Mesenchymal stem cell (in vitro differentiated cells and primary cell): ENCODE measurements at regions not wholly inside any gene's neighbourhood (a gene's known extent, or its start where the extent isn't known, plus 50 kb on each side); places are given as distances from the start of the nearest gene placed in this dataset.

ENCODE experiments used
- DNase-seq: peaks from one replicate; pipeline ENCODE4 v3.0.0-alpha.2; 2013
- H2AFZ ChIP-seq: one replicate; pipeline ENCODE4 v1.6.1; 2013; ENCODE audit warnings: low read depth, mild to moderate bottlenecking, control low read depth, inconsistent platforms, low read length, moderate library complexity
- H2AK5ac ChIP-seq: 2 replicates; pipeline ENCODE4 v1.6.1; 2013; ENCODE audit warnings: low read length, moderate library complexity, mild to moderate bottlenecking, inconsistent platforms; ENCODE audit not compliant: severe bottlenecking
- H2BK120ac ChIP-seq: one replicate; pipeline ENCODE4 v1.6.1; 2013; ENCODE audit warnings: low read depth, mild to moderate bottlenecking, inconsistent platforms, low read length, moderate library complexity
- H2BK12ac ChIP-seq, 2 experiments: one replicate each; pipeline ENCODE4 v1.6.1; 2013; ENCODE audit warnings: inconsistent platforms in 2 of 2, low read length in 2 of 2, mild to moderate bottlenecking in 2 of 2, moderate library complexity in 2 of 2, control low read depth in 1 of 2
- H2BK15ac ChIP-seq: one replicate; pipeline ENCODE4 v1.6.1; 2013; ENCODE audit warnings: mild to moderate bottlenecking, low read depth, inconsistent platforms; ENCODE audit not compliant: poor library complexity, severe bottlenecking
- H2BK5ac ChIP-seq: 2 replicates; pipeline ENCODE4 v1.6.1; 2013; ENCODE audit warnings: low read depth, mild to moderate bottlenecking, low read length, control low read depth, inconsistent platforms; ENCODE audit not compliant: poor library complexity, severe bottlenecking
- H3K14ac ChIP-seq, 2 experiments: one replicate each; pipeline ENCODE4 v1.6.1; 2013; ENCODE audit warnings: inconsistent platforms in 2 of 2, low read length in 2 of 2, control low read depth in 1 of 2, mild to moderate bottlenecking in 1 of 2, moderate library complexity in 1 of 2
- H3K18ac ChIP-seq, 2 experiments: one replicate each; pipeline ENCODE4 v1.6.1; 2013; ENCODE audit warnings: inconsistent platforms in 2 of 2, low read length in 2 of 2, control low read depth in 1 of 2, low read depth in 1 of 2, mild to moderate bottlenecking in 1 of 2
- H3K23ac ChIP-seq, 2 experiments: one replicate each; pipeline ENCODE4 v1.6.1; 2013; ENCODE audit warnings: inconsistent platforms in 2 of 2, low read length in 2 of 2, mild to moderate bottlenecking in 2 of 2, moderate library complexity in 2 of 2, control low read depth in 1 of 2
- H3K27ac ChIP-seq: 2 replicates; pipeline ENCODE4 v1.5.1; 2013; ENCODE audit warnings: mild to moderate bottlenecking, moderate library complexity, low read length, control low read depth, inconsistent platforms; ENCODE audit not compliant: poor library complexity, severe bottlenecking
- H3K27me3 ChIP-seq, 2 experiments: 2 replicates each; pipeline versions ENCODE4 v1.6.1 to v1.7.0; 2013; ENCODE audit warnings: low read length in 2 of 2, mild to moderate bottlenecking in 2 of 2, moderate library complexity in 2 of 2, control low read depth in 1 of 2, inconsistent platforms in 1 of 2; ENCODE audit not compliant: control insufficient read depth in 1 of 2, insufficient read depth in 1 of 2
- H3K36me3 ChIP-seq, 2 experiments: 2 replicates each; pipeline versions ENCODE4 v1.6.1 to v1.7.0; 2013; ENCODE audit warnings: low read length in 2 of 2, control low read depth in 1 of 2, inconsistent platforms in 1 of 2, low read depth in 1 of 2, mild to moderate bottlenecking in 1 of 2; ENCODE audit not compliant: insufficient read depth in 2 of 2, control insufficient read depth in 1 of 2
- H3K4ac ChIP-seq, 2 experiments: one replicate each; pipeline ENCODE4 v1.6.1; 2013; ENCODE audit warnings: inconsistent platforms in 2 of 2, low read length in 2 of 2, mild to moderate bottlenecking in 2 of 2, moderate library complexity in 2 of 2, control low read depth in 1 of 2, low read depth in 1 of 2
- H3K4me1 ChIP-seq: 2 replicates; pipeline ENCODE4 v1.6.1; 2013; ENCODE audit warnings: low read depth, low read length, control low read depth; ENCODE audit not compliant: control insufficient read depth, insufficient read depth
- H3K4me2 ChIP-seq: 2 replicates; pipeline ENCODE4 v1.6.1; 2013; ENCODE audit warnings: low read length, mild to moderate bottlenecking, inconsistent platforms; ENCODE audit not compliant: poor library complexity, severe bottlenecking
- H3K4me3 ChIP-seq, 2 experiments: 2 replicates each; pipeline versions ENCODE4 v1.5.1 to v1.7.0; 2013; ENCODE audit warnings: low read length in 2 of 2, mild to moderate bottlenecking in 2 of 2, control low read depth in 1 of 2, low read depth in 1 of 2; ENCODE audit not compliant: insufficient read depth in 1 of 2
- H3K79me1 ChIP-seq: replicated peaks from 2 replicates; pipeline ENCODE4 v1.6.1; 2013; ENCODE audit warnings: mild to moderate bottlenecking, control low read depth, low read length, inconsistent platforms; ENCODE audit not compliant: poor library complexity, severe bottlenecking
- H3K9ac ChIP-seq: 2 replicates; pipeline ENCODE4 v1.7.0; 2013; ENCODE audit warnings: mild to moderate bottlenecking, low read length, moderate library complexity
- H3K9me3 ChIP-seq: 2 replicates; pipeline ENCODE4 v1.7.0; 2013; ENCODE audit warnings: mild to moderate bottlenecking, low read length; ENCODE audit not compliant: control insufficient read depth
- H4K8ac ChIP-seq: one replicate; pipeline ENCODE4 v1.6.1; 2013; ENCODE audit warnings: inconsistent platforms, mild to moderate bottlenecking, low read length, moderate library complexity
- H4K91ac ChIP-seq: one replicate; pipeline ENCODE4 v1.6.1; 2013; ENCODE audit warnings: mild to moderate bottlenecking, low read length, inconsistent platforms
- WGBS: methylation state at CpG from one replicate; pipeline ENCODE4 v1.1.7; 2013; ENCODE audit warnings: mixed read lengths; 5-methylcytosine and 5-hydroxymethylcytosine counted together

GRCh38 chr4:1518997-1519700 is 112.9 kb upstream of the NKX1-1 start:
- Histone ChIP-seq H3K79me1 (no peaks in the 10 kb centered on the region), H2AFZ (no peak overlapping the region), H3K4ac (no peak overlapping the region), H3K27me3 (peaks cover 36 to 90% of the 10 kb centered on the region in 2 experiments), H2AK5ac (no peak overlapping the region), H3K9ac (no peak overlapping the region), H3K9me3 (peaks cover 19% of the 10 kb centered on the region), H3K4me3 (no peak overlapping the region), H2BK5ac (no peak overlapping the region), H3K14ac (no peak overlapping the region), H3K18ac (no peak overlapping the region), H4K8ac (no peak overlapping the region), H3K36me3 (no peaks in the 10 kb centered on the region), H3K4me2 (no peak overlapping the region), H2BK12ac (no peak overlapping the region), H2BK15ac (no peak overlapping the region), H4K91ac (no peak overlapping the region), H2BK120ac (no peak overlapping the region), H3K27ac (no peak overlapping the region), H3K4me1 (peaks cover 7% of the 10 kb centered on the region), H3K23ac (no peak overlapping the region)
- DNase-seq, result no peak
- 94% methylated on average over 17 of the region's 20 CpGs for WGBS

- no peak overlapping the region for H4K8ac ChIP-seq
- peaks cover 10% of the 10 kb centered on the region for H3K9me3 ChIP-seq
- H2AFZ ChIP-seq, result no peak overlapping the region
- H3K4me1 ChIP-seq, result peaks cover 12% of the 10 kb centered on the region
- no peak overlapping the region for H2BK12ac ChIP-seq
- H2BK15ac ChIP-seq, result no peak overlapping the region
- no peak overlapping the region for H2AK5ac ChIP-seq
- no peak overlapping the region for H3K4me2 ChIP-seq
- H3K27me3 ChIP-seq, result peaks cover 33 to 85% of the 10 kb centered on the region in 2 experiments
- H3K27ac ChIP-seq, result no peak overlapping the region
- H3K79me1 ChIP-seq, result no peaks in the 10 kb centered on the region
- no peak overlapping the region for H3K4me3 ChIP-seq
- no peak for DNase-seq
- H3K23ac ChIP-seq, result no peak overlapping the region
- 83% methylated on average over 22 of the region's 22 CpGs for WGBS
- no peak overlapping the region for H2BK5ac ChIP-seq
- H3K18ac ChIP-seq, result no peak overlapping the region
- H3K9ac ChIP-seq, result no peak overlapping the region
- no peaks in the 10 kb centered on the region for H3K36me3 ChIP-seq
- no peak overlapping the region for H2BK120ac ChIP-seq
- no peak overlapping the region for H4K91ac ChIP-seq
- H3K4ac ChIP-seq, result no peak overlapping the region
- H3K14ac ChIP-seq, result no peak overlapping the region
Observed at GRCh38 chr4:1517592-1518411, 111.6 kb upstream of the NKX1-1 start.

- no peak overlapping the region for H3K4me2 ChIP-seq
- no peak overlapping the region for H3K4me3 ChIP-seq
- no peak for DNase-seq
- no peak overlapping the region for H2BK120ac ChIP-seq
- H3K4ac ChIP-seq, result no peak overlapping the region
- no peak overlapping the region for H2AFZ ChIP-seq
- no peak overlapping the region for H3K18ac ChIP-seq
- peaks cover 25 to 81% of the 10 kb centered on the region in 2 experiments for H3K27me3 ChIP-seq
- no peak overlapping the region for H2BK15ac ChIP-seq
- H3K14ac ChIP-seq, result no peak overlapping the region
- no peak overlapping the region for H3K27ac ChIP-seq
- peaks cover 8% of the 10 kb centered on the region for H3K9me3 ChIP-seq
- peaks cover 15% of the 10 kb centered on the region for H3K4me1 ChIP-seq
- no peak overlapping the region for H3K9ac ChIP-seq
- H3K23ac ChIP-seq, result no peak overlapping the region
- H2BK5ac ChIP-seq, result no peak overlapping the region
- no peaks in the 10 kb centered on the region for H3K36me3 ChIP-seq
- H2BK12ac ChIP-seq, result no peak overlapping the region
- no peaks in the 10 kb centered on the region for H3K79me1 ChIP-seq
- H2AK5ac ChIP-seq, result no peak overlapping the region
- WGBS, result 90% methylated on average over 15 of the region's 15 CpGs
- no peak overlapping the region for H4K8ac ChIP-seq
- no peak overlapping the region for H4K91ac ChIP-seq
Observed at GRCh38 chr4:1516881-1517480, 110.7 kb upstream of the NKX1-1 start.

- Histone ChIP-seq H2BK12ac (no peak overlapping the region), H3K4me2 (no peak overlapping the region), H2AK5ac (no peak overlapping the region), H3K27ac (no peak overlapping the region), H3K4me3 (no peak overlapping the region), H2BK5ac (no peak overlapping the region), H3K4me1 (peaks cover 10% of the 10 kb centered on the region), H3K79me1 (no peaks in the 10 kb centered on the region), H4K8ac (no peak overlapping the region), H3K9ac (no peak overlapping the region), H3K4ac (no peak overlapping the region), H2BK120ac (no peak overlapping the region), H3K23ac (no peak overlapping the region), H3K18ac (no peak overlapping the region), H2AFZ (no peak overlapping the region), H4K91ac (no peak overlapping the region), H3K9me3 (peaks cover 8% of the 10 kb centered on the region), H3K27me3 (peaks cover 18 to 78% of the 10 kb centered on the region in 2 experiments), H3K36me3 (no peaks in the 10 kb centered on the region), H2BK15ac (no peak overlapping the region), H3K14ac (no peak overlapping the region)
- WGBS, result 78% methylated on average over 10 of the region's 10 CpGs
- no peak for DNase-seq
Observed at GRCh38 chr4:1516261-1516660, 110.0 kb upstream of the NKX1-1 start.
